NOMO-1 (cell line): ENCODE measurements at regions not wholly inside any gene's neighbourhood (a gene's known extent, or its start where the extent isn't known, plus 50 kb on each side); places are given as distances from the start of the nearest gene placed in this dataset.

Source experiments
- DNase-seq, 2 experiments: peaks; one replicate each; lab custom pipeline; 2025; ENCODE audit not compliant: unreplicated experiment in 2 of 2; lab: John Stamatoyannopoulos, UW

DNA sequence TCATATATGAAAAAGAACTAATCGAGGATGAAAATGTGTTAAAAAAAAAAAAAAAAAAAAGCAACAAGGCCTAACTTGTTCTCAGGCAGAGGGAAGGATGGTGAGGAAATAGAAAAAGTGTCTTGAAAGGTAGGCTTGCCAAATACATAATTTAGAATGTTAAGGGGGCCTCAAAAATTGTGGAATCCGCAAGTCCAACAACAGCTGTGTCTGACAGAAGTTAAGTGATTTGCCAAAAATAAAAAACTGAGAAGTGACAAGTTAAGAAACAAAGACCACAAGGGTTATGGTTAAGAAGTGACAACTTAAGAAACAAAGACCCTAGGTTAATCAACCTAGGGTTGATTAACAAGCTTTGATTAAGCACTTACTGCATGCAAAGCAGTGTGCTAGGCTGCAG lies 110.6 kb downstream of the P2RY1 start:
- no peak for DNase-seq

DNA sequence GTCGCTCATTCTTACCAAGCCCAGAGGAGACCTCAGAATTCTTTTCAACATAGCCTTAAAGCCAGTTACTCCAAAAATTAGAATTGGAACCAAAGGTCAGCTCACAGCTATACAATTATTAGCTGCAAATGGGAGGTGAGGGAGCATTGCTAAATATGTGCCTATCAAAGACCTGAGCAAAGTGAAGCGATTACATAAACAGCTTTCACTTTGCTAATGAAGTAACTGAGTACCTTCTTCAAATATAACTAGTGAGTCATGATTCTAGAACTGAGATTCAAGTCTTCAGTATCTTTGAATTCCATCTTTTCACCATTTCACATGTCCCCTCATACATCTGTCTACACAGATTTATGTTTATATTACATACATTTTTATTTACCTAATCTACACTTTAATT lies 122.6 kb downstream of the P2RY1 start:
- no peak for DNase-seq

DNA sequence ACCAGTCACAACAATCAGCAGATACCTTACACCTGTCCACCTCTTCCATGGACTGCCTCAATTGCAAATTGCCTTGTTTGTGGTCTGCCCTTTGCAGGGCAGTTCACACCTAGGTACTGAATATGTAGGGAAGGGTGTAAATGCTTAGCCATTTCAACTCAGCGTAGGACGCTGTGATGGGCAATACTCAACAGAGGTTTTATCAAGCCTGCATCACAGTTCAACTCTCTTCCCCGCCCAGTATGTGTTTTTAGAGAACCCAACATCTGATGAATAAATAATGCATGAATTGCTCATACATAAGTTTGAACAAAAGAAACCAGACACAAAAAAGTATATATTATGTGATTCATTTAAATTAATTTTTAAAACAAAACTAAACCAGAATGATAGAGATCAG lies 124.4 kb downstream of the P2RY1 start:
- DNase-seq: no peak

DNA sequence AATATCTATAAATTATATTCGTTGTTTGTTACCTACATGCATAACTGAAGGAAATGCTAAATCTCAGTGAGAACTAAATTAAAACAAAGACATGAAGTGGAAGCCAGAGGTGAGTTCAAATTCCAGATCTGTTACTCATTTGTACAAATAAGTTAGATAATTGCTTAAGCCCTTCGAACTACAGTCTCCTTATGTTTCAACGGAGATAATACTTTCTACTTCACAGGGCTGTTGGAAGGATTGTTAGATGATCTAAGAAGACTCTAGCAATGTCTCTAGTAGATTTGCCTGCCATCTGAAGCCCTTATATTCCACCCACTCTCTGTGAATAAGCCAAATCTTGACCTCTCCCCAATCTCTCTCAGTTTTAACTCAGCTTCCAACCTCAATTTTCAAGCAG lies 125.8 kb downstream of the P2RY1 start:
- no peak for DNase-seq

DNA sequence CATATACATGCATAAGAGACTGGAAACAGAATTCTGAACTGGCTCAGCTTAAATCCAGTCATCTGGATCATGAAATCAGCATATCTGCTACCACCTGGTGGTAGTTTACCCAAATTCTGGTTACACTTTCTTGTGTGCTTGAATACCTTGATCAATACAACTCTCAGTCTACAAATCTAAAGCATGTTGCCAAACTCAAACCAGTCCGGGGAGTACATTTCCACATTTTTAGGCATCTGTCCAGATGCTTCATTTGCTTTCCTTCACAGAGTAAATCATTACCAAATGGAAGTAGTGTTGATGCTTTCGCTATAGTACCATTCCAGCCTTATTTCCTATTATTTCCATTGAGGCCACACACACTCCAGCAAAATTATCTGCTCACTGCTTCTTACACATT lies 126.4 kb downstream of the P2RY1 start:
- peak in 1 of 2 experiments; percentile 37 for DNase-seq

DNA sequence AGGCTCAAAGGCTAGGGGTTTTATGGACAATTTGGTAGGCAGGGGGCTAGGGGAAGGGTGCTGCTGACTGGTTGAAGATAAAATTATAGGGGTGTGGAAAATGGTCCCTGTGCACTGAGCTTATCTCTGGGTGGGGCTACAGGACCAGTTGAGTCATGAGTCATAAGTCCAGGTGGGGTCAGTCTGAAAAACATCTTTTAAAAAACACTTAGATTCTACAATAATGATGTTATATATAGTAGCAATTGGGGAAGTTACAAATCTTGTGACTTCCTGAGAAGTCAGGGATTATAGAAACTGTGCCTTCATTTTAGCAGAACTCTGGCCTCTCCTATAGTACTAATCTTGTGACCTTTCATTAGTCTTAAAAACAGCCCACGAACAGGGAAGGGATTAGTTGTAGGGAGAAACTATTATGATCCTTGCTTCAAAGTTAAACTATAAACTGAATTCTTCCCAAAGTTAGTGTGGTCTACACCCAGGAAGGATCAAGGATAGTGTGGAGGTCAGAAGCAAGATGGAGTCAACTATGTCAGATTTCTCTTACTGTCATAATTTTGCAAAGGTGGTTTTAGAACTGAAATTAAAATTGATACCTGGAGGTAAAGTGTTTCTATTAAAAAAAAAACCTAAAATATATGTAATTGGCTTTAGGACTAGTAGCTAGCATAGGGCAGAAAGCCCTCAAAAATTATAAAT lies 130.1 kb downstream of the P2RY1 start:
- peak in 1 of 2 experiments; percentile 73 for DNase-seq

DNA sequence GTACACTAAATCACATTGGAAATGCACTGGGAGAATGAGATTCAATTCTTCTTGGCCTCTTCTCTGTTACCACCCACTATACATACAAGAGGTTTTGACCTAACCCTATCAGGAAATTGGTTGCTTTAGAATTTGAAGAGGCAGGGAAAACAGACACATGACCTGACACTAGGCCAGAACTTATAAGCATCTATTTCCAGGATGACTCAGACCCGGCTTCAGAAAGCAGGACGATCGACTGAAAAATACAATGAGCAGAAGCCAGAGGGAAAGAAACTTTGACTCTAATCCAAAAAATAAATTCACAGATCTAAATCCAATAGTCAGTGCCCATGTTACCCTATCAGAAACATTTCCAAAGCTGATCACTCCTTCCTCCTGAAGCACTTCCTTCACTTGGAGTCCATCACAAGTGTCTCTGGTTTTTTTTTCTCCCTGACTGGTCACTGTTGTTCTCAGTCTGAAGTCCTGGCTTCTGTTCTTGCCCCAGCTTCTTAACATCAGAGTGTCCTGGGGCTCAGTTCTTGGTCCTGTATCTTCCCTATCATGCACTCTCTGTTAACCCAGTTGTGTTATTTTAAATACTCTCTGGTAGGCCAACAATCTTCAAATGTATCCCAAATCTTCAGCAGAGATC lies 133.6 kb downstream of the P2RY1 start:
- DNase-seq: no peak

DNA sequence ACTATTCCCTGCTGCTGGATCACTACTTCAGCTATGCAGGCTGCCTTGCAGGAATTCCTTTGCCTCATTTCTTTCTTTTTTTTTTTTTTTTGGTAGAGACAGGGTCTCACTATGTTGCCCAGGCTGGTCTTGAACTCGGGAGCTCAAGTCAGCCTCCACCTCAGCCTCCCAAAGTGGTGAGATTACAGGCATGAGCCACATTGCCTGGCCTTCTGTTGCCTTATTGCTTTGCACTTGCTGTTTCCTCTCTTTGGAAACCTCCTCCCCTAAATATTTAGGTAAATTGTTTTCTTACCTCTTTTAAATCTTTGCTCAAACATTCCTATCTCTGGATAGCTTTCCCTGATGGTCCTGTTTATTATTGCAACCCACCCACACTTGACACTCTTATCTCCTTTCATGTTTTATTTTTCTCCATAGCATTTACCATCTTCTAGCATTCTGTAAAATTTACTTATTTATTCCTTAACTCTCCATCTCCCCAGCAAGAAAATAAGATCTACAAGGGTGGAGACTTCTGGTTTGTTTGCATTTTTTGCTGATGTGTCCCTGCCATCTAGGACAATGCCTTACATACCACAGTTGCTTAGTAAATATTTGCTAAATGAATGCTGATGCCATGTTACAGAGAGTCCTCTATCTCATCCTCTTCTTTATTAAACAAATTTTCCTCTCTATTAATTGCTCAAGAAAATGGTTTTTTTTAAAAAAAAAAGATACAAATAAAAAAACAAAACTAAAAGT lies 134.8 kb downstream of the P2RY1 start:
- no peak for DNase-seq

DNA sequence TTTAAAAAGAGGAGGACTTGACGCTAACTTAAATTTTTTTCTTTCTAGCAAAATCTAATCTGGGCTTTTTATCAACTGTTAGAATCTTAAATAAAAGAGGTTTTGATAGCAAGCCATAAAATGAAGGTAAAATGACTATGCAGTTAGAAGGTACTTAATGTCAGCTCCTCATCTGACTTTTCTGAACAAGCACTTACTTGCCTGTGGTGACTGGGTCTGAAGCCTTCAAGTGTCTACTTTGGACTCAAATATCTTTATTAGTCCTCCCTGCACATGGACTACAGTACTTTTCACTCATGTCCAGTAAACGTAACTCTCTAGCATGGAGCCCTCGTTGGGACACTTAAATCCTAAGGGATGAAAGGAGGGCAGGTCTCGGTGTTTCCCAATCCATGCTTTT lies 135.9 kb downstream of the P2RY1 start:
- no peak for DNase-seq

DNA sequence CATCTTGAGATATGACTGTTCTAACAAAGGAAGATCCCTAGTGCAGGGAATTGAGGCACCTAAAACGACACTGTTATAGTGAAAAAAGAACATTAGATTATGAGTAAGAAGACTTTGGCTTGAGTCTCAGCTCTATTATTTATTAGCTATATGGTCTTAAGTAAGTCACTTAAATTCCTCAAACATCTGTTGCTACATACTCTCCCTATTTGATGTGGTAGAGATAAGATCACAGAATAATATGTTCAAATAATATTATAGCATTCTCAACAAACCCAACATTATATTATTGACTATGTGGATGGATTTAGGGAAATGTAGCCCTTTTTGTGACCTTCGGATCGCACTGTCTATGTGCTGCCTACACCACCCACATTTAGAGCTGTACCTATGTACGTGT lies 136.9 kb downstream of the P2RY1 start:
- DNase-seq: no peak

DNA sequence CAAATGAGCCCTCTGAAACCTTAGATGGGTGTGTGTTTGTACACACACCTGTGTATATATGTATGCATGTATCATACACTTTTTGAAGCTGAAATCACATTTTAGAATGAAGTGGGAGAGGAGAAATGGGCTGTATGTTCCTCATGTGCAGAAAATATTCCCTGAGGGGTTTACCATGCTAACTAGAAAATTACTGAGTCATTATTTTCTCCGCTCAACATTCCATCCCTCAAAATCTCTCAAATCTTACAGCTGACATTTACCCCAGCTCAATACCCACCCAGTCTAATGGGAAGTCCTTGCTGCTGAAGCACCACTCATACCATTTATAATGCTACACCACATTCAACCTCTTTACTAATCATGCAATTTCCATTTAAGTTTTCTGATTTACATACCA lies 138.6 kb downstream of the P2RY1 start:
- no peak for DNase-seq

DNA sequence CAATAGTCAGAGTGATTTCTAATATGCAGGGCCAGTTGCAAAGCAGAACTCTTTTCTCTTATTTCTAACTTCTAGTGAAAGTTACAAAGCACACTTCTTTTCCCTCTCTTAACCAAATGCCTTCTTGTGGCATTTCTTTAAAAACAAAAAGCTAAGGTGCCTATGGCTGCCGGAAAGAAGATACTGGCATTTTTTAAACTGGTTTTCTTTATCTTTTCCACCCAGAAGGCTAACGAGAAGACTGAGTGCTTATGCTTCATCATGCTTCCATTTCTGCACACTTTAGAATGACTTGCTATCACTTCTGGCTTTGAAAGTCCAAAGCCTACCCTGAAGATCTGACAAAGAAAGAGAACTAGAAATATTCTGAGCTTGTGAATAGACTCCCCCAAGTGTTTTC lies 141.3 kb downstream of the P2RY1 start:
- no peak for DNase-seq

DNA sequence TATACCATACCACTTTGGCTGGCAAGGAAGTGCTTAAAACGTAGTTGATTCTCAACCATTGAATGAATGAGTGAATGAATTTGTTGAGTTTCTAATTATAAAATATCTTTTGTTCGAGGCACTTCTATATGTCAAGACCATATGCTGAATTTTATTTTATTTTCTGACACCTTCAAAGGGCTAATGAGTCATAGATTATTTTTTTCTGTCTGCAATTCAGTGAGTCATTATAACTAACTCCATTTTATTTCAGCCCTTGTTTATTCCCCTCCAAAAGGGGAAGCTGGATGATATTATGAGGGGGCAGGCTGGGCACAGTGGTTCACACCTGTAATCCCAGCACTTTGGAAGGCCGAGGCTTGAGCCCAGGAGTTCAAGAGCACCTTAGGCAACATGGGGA lies 142.4 kb downstream of the P2RY1 start:
- no peak for DNase-seq

DNA sequence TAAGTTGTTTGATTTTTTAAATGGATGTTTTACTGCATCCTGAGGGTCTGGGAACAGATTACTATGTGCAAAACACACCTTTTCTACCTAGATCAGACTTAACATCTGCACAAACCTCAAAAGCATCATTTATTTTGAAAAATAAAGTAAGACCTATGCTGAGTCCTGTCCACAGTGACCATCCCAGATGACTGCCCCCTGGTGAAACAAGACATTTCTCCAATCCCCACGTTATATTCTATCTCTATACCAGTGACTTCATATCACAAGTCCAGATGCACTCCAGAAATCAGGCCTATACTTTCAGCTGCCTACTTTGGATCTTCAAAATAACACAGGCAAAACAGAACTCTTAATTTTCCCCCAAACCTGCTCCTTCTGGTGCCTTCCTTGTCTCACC lies 143.2 kb downstream of the P2RY1 start:
- no peak for DNase-seq

DNA sequence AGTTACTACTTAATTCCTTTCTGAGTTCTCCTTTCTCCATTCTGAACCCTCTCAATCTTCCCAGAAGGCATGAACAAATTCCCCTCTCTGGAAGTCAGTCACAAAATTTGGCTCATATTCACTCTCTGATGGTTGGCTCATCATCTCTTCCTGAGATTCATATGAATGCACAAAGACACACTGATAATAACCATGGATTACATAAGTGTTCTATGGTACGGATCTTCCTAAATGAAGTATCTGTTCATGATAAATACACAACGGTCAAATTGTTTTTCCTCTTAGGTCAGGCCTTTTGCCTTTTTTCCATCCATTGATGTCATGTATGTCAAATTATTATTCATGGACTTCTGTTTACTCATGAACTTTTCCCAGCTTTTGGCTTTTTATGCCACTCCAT lies 162.6 kb downstream of the P2RY1 start:
- DNase-seq: no peak

DNA sequence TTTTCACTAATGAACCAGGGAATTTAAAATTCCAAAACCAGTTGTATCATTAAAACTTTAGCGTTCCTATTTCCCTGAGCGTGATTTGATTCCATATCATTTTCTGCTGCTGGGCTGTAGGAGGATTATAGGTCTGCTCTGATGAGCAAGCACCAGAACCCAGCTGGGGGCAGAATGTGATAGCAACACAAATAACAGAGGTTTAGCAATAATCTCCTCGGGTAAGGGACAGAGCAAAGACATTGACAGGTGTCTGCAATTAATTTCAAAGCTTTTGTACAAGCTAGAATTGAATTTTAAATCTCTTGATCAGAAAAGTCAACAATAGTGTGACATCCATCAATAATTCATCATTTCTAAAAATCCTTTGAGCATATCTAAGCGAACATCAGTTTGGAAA lies 163.4 kb upstream of the RAP2B start:
- DNase-seq: no peak

DNA sequence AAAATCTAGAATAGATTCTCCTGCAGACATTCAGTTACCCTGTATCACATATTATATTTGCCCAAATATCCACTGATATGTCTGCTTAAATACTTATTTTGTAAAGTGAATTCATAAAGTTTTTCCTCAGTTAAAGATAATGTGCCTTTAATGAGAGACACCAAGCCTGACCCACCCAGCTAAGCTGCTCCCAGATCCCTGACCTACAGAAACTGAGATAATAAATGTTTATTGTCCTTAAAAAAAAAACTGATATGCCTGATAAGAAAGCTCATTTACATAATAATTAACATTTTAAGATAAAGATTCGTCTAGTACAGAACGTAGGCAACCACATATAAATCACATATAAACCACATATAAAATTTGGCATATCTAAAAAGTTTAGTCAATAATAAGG lies 161.7 kb upstream of the RAP2B start:
- no peak for DNase-seq

DNA sequence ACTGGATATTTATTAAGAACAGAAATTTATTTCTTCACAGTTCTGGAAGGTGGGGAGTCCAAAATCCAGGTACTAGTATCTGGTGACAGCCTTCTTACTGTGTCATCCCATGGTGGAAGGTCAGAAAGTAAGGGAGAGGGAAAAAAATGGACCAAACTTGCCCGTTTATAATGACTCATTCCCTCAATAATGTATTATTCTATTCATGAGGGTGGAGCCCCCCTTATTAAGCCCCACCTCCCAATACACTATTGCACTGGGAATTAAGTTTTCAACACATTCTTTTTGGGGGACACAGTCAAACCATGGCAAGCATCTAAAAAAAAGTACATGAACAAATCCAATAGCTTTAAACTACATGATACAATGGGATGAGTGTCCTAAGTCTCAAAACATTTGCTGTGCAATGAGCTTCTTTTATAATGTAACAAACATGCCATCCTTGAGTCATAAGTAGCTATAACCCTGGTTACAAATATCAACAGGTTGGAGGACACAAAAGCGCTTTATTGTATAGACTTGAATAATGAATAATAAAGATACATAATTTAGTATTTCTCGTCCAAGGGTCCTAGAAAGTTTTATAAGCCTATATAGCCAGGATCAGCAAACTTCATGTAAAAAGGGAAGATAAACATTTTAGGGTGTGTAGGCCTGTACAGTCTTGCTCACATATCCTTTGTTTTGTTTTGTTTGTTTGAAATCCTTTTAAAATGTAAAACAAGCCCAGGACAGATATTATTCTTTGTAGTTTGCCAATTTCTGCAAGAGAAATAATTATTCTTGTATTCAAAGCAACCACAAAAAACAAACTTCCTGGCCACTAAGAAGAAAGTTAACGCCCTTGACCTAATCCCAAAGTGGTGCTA lies 160.6 kb upstream of the RAP2B start:
- DNase-seq: no peak

DNA sequence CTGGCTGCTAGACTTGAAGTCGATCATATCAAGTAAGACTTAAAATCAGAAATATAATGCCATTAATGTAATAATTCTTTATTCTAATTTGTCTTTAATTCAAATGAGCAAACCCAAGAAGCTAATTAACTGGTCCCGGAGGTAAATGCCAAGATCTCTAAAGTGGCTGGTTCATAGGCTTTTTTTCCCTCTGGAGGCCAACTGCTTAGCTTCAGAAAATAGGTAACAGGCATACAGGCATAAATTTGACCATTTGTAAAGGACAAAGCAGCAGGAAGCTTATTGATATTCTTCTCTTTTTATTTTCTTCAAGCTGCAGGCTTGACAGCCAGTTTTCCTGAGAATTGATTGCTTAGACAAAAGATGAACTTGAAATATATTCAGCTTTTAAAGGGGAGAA lies 158.6 kb upstream of the RAP2B start:
- no peak for DNase-seq

DNA sequence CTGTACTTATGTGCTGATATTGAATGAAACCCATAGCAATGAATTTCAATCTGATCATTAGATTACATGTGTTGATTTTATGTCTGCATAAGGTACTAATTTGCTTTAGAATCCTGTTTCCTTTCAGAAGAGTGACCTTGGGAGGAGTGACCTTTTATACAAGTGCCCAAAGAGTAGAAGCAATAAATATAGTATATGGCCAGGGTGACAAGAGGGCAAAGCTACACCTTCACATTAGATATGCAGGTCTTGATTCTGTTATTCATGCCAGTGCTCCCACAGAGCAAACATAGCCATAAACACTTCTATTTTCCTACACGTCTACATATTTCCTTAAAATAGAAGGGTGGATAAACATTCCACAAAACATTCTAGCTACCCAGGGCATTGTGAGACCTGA lies 158.2 kb upstream of the RAP2B start:
- no peak for DNase-seq

DNA sequence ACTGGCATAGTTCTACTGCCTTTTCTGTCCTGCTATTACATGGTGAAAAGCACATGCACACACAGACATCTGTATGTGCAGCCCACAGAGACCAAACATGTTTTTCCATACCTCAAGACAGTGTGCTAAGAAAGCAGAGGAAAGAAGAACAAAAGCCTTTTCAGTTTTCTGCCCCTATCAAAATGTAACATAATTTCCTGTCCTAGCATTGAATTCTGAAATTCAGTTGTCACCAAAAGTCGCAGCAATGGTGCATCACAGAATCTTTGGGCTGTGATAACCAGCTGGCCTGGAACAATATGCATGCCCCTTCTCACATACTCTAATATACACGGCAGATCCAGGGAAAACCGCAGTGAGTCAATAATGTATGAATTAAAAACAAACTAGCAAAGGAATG lies 153.8 kb upstream of the RAP2B start:
- DNase-seq: no peak
